Activated B cell treated with CpG ODN at 0.5 μM for 24 hours (primary cell): ENCODE measurements at regions not wholly inside any gene's neighbourhood (a gene's known extent, or its start where the extent isn't known, plus 50 kb on each side); places are given as distances from the start of the nearest gene placed in this dataset.
"Not testable (repeated sequence)": the region's sequence is repeated elsewhere in the genome, so short reads cannot be mapped to it uniquely, and the experiment has no call there.

Experiments used
- ATAC-seq: fragments of 200-7000 bp; cut with Tn5 transposase; one replicate; pipeline ENCODE4 v1.10.0; 2021; ENCODE audit warnings: low read depth, mild to moderate bottlenecking, moderate library complexity
- CTCF ChIA-PET: fragments of 350-600 bp; sonication (Branson Sonifier 250); formaldehyde crosslinking; loops from one replicate; lab custom pipeline; 2021; ENCODE audit warnings: antibody characterized with exemption; lab: Charles Lee
- POLR2A ChIA-PET: fragments of 350-600 bp; sonication (Branson Sonifier 250); formaldehyde crosslinking; loops from one replicate; lab custom pipeline; 2021; ENCODE audit warnings: antibody characterized with exemption; lab: Charles Lee
- DNase-seq: peaks from one replicate; pipeline ENCODE4 v3.0.0; 2022
- H3K27ac Mint-ChIP-seq: one replicate; pipeline ENCODE4 v1.8.0; 2020; ENCODE audit warnings: mixed read lengths
- H3K27me3 Mint-ChIP-seq: one replicate; pipeline ENCODE4 v1.8.0; 2021; ENCODE audit warnings: mixed read lengths
- H3K36me3 Mint-ChIP-seq: one replicate; pipeline ENCODE4 v1.8.0; 2021; ENCODE audit warnings: low read depth, mixed read lengths
- H3K4me1 Mint-ChIP-seq: one replicate; pipeline ENCODE4 v1.8.0; 2021; ENCODE audit warnings: mixed read lengths
- H3K4me3 Mint-ChIP-seq: one replicate; pipeline ENCODE4 v1.8.0; 2020; ENCODE audit warnings: mild to moderate bottlenecking, mixed read lengths
- H3K9me3 Mint-ChIP-seq: one replicate; pipeline ENCODE4 v1.8.0; 2020; ENCODE audit warnings: mixed read lengths
- CTCF ChIP-seq: fragments of 200-600 bp; IDR thresholded peaks from one replicate; pipeline ENCODE4 v1.8.0; 2022; ENCODE audit warnings: antibody characterized with exemption, mild to moderate bottlenecking
- intact Hi-C: fragments of 100-400 bp; cut with micrococcal nuclease; formaldehyde crosslinking; loops from one replicate; pipeline ENCODE4 v1.15.1; 2024

- H3K27me3 Mint-ChIP-seq = peaks cover 2% of the 10 kb centered on the region
- H3K4me3 Mint-ChIP-seq = no peak overlapping the region
- intact Hi-C loops = no loop called here
- CTCF ChIA-PET = no interaction called here
- no peaks in the 10 kb centered on the region for H3K36me3 Mint-ChIP-seq
- no peaks in the 10 kb centered on the region for H3K4me1 Mint-ChIP-seq
- no peak for DNase-seq
- no peak for ATAC-seq
- POLR2A ChIA-PET = no interaction called here
- no peak for TF ChIP-seq CTCF
- no peak overlapping the region for H3K27ac Mint-ChIP-seq
- H3K9me3 Mint-ChIP-seq = no peaks in the 10 kb centered on the region
Measured at GRCh38 chr2:225236769-225237323, 162.7 kb upstream of the NYAP2 start.

GRCh38 chr2:225233234-225233633, 166.3 kb upstream of the NYAP2 start:
- ChIA-PET CTCF (no interaction called here), POLR2A (no interaction called here)
- no peak for TF ChIP-seq CTCF
- Mint-ChIP-seq H3K4me3 (no peak overlapping the region), H3K27ac (no peak overlapping the region), H3K27me3 (no peaks in the 10 kb centered on the region), H3K4me1 (no peaks in the 10 kb centered on the region), H3K9me3 (no peaks in the 10 kb centered on the region), H3K36me3 (no peaks in the 10 kb centered on the region)
- no peak for ATAC-seq
- intact Hi-C loops = no loop called here
- DNase-seq = no peak

- ChIA-PET POLR2A (no interaction called here), CTCF (no interaction called here)
Measured at GRCh38 chr2:225231900-225232299, 167.6 kb upstream of the NYAP2 start.

GRCh38 chr2:225229346-225229745, 170.2 kb upstream of the NYAP2 start:
- ATAC-seq, H3K36me3 Mint-ChIP-seq, H3K27ac Mint-ChIP-seq, intact Hi-C loops, DNase-seq, H3K9me3 Mint-ChIP-seq, CTCF ChIA-PET, H3K27me3 Mint-ChIP-seq, POLR2A ChIA-PET, H3K4me1 Mint-ChIP-seq, H3K4me3 Mint-ChIP-seq: not testable (repeated sequence)

More at GRCh38 chr2:225231900-225232299, 167.6 kb upstream of the NYAP2 start:
- no peak for ATAC-seq
- DNase-seq = no peak
- TF ChIP-seq CTCF = no peak
- no peak overlapping the region for H3K27ac Mint-ChIP-seq
- intact Hi-C loops = no loop called here
- no peaks in the 10 kb centered on the region for H3K9me3 Mint-ChIP-seq
- no peaks in the 10 kb centered on the region for H3K36me3 Mint-ChIP-seq
- no peak overlapping the region for H3K4me3 Mint-ChIP-seq
- H3K27me3 Mint-ChIP-seq = no peaks in the 10 kb centered on the region
- no peaks in the 10 kb centered on the region for H3K4me1 Mint-ChIP-seq

GRCh38 chr2:225226441-225226840, 173.1 kb upstream of the NYAP2 start:
- no peak for TF ChIP-seq CTCF
- Mint-ChIP-seq H3K4me3 (no peak overlapping the region), H3K27me3 (no peaks in the 10 kb centered on the region), H3K4me1 (no peaks in the 10 kb centered on the region), H3K36me3 (no peaks in the 10 kb centered on the region), H3K27ac (no peak overlapping the region), H3K9me3 (no peaks in the 10 kb centered on the region)
- DNase-seq = no peak
- intact Hi-C loops = no loop called here
- no peak for ATAC-seq
- ChIA-PET CTCF (no interaction called here), POLR2A (no interaction called here)

GRCh38 chr2:225223301-225223700, 176.2 kb upstream of the NYAP2 start:
- H3K27ac Mint-ChIP-seq = no peak overlapping the region
- no peaks in the 10 kb centered on the region for H3K36me3 Mint-ChIP-seq
- no peak for TF ChIP-seq CTCF
- POLR2A ChIA-PET = no interaction called here
- H3K9me3 Mint-ChIP-seq = peaks cover 2% of the 10 kb centered on the region
- no peak for DNase-seq
- H3K4me1 Mint-ChIP-seq = no peaks in the 10 kb centered on the region
- CTCF ChIA-PET = no interaction called here
- no peaks in the 10 kb centered on the region for H3K27me3 Mint-ChIP-seq
- ATAC-seq = no peak
- no peak overlapping the region for H3K4me3 Mint-ChIP-seq
- intact Hi-C loops = no loop called here
